ENCODE measurements at regions not wholly inside any gene's neighbourhood (a gene's known extent, or its start where the extent isn't known, plus 50 kb on each side); places are given as distances from the start of the nearest gene placed in this dataset.

DNA sequence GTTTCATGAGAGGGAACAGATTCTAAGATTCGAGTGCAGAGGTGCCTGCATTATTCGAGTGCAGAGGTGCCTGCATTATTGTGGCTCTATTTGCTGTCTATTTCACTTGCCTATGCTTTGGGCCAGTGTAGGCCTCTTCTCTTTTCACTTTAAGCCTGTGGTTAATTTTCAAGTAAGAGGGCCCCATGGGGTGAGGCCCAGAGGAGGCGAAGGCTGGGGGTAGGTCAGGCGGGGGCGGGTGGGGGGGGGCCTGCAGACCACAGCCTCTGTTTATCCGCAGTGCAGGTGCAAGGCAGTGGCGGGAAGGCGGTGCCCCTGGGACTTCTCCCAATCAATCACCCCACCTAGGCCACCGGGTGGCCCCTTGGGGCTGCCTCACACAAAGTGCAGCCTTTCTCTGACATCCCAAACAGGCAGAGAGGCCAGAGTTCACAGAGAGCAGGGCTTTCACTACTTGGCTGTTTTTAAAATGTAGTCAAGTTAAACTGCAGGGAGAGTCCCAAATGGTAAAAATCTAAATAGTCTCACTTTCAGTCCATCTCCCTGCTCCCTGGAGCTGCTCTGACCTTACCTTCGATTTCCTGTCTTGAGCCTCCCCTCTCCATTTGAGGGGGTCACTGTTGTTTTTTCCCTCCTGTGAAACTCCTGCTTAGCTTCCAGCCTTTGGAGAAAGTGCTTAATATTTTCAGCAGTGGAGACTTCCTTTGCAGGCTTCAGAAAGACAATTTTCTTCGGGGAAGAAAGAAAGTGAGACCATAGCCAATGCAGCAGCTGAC lies 249.0 kb downstream of the DLEU7 start:
- DNase-seq (ENCODE audit: extremely low spot score), result peak; percentile 80
- TF ChIP-seq, protein P1, sequence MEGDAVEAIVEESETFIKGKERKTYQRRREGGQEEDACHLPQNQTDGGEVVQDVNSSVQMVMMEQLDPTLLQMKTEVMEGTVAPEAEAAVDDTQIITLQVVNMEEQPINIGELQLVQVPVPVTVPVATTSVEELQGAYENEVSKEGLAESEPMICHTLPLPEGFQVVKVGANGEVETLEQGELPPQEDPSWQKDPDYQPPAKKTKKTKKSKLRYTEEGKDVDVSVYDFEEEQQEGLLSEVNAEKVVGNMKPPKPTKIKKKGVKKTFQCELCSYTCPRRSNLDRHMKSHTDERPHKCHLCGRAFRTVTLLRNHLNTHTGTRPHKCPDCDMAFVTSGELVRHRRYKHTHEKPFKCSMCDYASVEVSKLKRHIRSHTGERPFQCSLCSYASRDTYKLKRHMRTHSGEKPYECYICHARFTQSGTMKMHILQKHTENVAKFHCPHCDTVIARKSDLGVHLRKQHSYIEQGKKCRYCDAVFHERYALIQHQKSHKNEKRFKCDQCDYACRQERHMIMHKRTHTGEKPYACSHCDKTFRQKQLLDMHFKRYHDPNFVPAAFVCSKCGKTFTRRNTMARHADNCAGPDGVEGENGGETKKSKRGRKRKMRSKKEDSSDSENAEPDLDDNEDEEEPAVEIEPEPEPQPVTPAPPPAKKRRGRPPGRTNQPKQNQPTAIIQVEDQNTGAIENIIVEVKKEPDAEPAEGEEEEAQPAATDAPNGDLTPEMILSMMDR (IDR thresholded peaks at IDR 0.05; ENCODE audit: control extremely low read depth, extremely low read depth, low read depth, missing control alignments), result peak; percentile 11
- ChIA-PET CTCF (interaction anchor here (0.8 to 1.9 kb wide), 4 partner anchors 9 to 317 kb away, joined by 3 to 7 read pairs (median 4); no protein-coding TSS in a partner anchor), POLR2A (interaction anchor here (0.6 kb wide), 1 partner anchor 906 kb away, joined by 5 read pairs; no protein-coding TSS in a partner anchor)

DNA sequence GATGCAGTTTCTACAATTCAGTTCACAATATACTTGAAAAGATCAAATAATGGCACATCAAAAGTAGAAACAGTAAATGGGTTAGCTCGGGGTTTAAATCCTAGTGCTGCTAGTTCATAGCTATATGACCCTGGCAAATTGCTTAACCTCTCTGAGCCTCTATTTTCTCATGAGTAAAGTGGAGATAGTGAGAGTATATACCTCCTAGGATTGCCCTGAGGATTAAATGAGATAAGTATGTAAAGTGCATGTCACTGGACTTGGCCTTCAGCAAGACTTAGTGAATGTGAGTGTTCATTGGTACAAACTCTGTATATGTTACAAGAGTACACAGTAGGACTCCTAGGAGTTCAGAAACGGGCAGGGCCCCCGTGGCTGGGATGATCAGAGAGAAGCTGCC lies 248.3 kb downstream of the DLEU7 start:
- DNase-seq (ENCODE audit: extremely low spot score), result no peak
- ChIA-PET POLR2A (no interaction called here), CTCF (interaction anchor here (0.8 to 1.9 kb wide), 4 partner anchors 9 to 316 kb away, joined by 3 to 7 read pairs (median 4); no protein-coding TSS in a partner anchor)

DNA sequence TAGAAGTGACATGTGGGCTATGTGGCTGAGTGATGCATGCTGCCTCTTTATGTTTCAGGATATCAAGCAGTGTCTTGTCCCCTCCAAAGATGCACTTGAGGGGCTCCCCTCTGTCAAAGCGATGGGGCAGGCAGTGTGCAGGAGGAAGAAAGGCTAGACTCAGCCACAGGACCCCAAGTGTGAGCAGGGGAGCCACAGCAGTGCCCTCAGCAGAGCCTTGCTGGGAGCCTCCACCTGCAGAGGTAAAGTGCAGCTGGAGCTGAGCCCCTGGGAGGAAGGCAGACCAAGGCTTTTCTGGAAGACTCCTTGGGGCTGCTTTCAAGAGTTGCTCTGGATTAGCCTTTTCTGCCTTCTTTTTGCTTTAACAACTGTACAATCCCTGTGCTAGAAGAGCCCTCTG lies 247.3 kb downstream of the DLEU7 start:
- ChIA-PET POLR2A (no interaction called here), CTCF (interaction anchor here (1.0 to 1.9 kb wide), 2 partner anchors 8 to 10 kb away, joined by 4 to 7 read pairs; no protein-coding TSS in a partner anchor)
- DNase-seq (ENCODE audit: extremely low spot score), result no peak

More for the DNA sequence above, 248.3 kb downstream of the DLEU7 start:
- TF ChIP-seq, protein P1 (IDR thresholded peaks at IDR 0.05; ENCODE audit: control extremely low read depth, extremely low read depth, low read depth, missing control alignments), result no peak

DNA sequence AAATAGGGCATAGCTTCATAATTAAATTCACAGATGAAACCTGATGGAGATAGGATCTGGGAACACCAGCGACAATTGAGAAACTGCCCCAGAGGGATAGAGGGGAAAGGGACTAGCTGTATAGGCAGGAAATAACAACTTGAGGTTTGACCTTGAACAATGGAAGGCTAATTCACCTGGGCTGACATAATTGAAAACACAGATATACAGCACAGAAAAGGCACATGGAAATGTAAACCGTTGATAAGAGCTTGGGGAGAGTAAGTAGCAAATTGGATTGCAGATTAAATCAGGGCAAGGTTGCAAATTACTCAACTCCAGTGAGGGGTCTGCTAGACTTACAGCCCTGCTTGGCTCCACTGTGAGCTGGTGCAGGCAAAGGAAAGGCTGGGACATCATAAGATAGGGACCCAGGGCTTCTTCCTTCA lies 246.7 kb downstream of the DLEU7 start:
- POLR2A ChIA-PET, result no interaction called here
- CTCF ChIA-PET, result interaction anchor here (0.8 to 1.0 kb wide), 2 partner anchors 9 to 12 kb away, joined by 3 to 4 read pairs; no protein-coding TSS in a partner anchor
- no peak for DNase-seq (ENCODE audit: extremely low spot score)
- TF ChIP-seq, protein P1 (IDR thresholded peaks at IDR 0.05; ENCODE audit: control extremely low read depth, extremely low read depth, low read depth, missing control alignments), result no peak

More for the DNA sequence above, 247.3 kb downstream of the DLEU7 start:
- TF ChIP-seq, protein P1 (IDR thresholded peaks at IDR 0.05; ENCODE audit: control extremely low read depth, extremely low read depth, low read depth, missing control alignments), result no peak

DNA sequence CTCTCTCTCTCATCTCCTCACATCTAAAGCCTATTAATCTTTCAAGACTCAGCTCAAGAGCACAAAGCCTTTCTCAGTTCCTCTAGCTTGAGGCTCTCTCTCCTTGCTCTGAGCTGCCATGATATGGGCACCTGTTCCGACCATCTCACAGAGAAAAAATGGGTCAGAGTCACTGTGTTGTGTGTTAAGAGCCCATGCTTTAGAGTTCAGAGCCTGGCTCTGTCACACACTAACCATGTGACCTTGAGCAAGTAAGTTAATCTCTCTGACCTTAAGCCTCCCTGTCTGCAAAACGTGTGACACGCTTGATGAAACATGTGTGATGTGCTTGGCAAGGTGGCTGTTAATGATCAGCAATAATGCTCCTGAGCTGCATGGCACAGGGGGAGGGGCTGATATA lies 245.2 kb downstream of the DLEU7 start:
- no peak for DNase-seq (ENCODE audit: extremely low spot score)
- ChIA-PET CTCF (interaction anchor here (0.8 to 1.2 kb wide), 3 partner anchors 8 to 313 kb away, joined by 3 read pairs; no protein-coding TSS in a partner anchor), POLR2A (no interaction called here)

DNA sequence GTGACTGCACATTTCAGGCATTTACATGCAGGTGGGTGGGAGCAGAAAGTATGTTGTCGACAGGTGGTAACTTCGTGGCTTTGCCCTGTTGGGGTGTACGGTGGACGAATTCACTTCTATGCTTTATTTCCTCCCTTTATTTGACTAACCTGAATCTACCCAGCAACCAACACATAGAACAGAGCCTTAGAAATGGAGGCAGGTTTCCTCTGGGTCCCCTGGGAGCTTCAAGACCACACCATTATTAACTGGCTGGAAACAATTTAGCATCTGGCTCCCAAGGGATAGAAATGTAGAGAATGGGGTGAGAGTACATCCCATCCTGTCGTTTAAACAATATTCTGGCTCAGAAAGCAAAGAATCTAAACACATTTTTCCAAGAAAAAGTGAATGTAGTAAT lies 244.4 kb downstream of the DLEU7 start:
- ChIA-PET CTCF (interaction anchor here (0.8 to 1.2 kb wide), 4 partner anchors 7 to 313 kb away, joined by 3 read pairs; no protein-coding TSS in a partner anchor), POLR2A (no interaction called here)

More for the DNA sequence above, 245.2 kb downstream of the DLEU7 start:
- TF ChIP-seq, protein P1 (IDR thresholded peaks at IDR 0.05; ENCODE audit: control extremely low read depth, extremely low read depth, low read depth, missing control alignments), result no peak

More for the DNA sequence above, 244.4 kb downstream of the DLEU7 start:
- TF ChIP-seq, protein P1 (IDR thresholded peaks at IDR 0.05; ENCODE audit: control extremely low read depth, extremely low read depth, low read depth, missing control alignments), result no peak
- no peak for DNase-seq (ENCODE audit: extremely low spot score)
